ENCODE measurements at regions not wholly inside any gene's neighbourhood (a gene's known extent, or its start where the extent isn't known, plus 50 kb on each side); places are given as distances from the start of the nearest gene placed in this dataset.

DNA sequence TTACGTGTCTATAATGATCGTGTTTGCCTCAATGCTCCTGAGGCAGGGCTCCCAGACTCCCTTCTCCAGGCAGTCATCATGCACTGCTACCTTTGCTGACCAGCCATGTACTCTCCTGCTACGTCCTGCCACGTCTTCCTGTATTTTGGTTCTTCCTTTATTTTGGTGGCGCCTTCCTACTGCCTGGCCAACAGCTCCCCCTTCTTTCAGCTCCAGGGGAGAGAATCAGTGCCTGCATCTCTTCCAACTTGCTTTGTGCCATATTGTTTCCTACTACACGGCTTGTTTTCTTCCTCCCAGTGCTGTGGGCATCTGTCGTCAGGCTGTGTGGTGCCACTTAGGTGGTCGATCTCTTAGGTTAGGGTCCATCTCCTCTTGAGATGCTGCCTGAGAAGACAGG, 96.2 kb downstream of the FGF9 start:
- DNase-seq (ENCODE audit: low read depth), result no peak
- no peak overlapping the region for H3K4me3 ChIP-seq (ENCODE audit: low read depth, low read length)
- no peak for TF ChIP-seq POLR2A (IDR thresholded peaks at IDR 0.05; ENCODE audit: extremely low read depth, insufficient read length)
- no peak for TF ChIP-seq MYC (IDR thresholded peaks at IDR 0.05; ENCODE audit: low read depth, low read length)
- TF ChIP-seq, protein P1, sequence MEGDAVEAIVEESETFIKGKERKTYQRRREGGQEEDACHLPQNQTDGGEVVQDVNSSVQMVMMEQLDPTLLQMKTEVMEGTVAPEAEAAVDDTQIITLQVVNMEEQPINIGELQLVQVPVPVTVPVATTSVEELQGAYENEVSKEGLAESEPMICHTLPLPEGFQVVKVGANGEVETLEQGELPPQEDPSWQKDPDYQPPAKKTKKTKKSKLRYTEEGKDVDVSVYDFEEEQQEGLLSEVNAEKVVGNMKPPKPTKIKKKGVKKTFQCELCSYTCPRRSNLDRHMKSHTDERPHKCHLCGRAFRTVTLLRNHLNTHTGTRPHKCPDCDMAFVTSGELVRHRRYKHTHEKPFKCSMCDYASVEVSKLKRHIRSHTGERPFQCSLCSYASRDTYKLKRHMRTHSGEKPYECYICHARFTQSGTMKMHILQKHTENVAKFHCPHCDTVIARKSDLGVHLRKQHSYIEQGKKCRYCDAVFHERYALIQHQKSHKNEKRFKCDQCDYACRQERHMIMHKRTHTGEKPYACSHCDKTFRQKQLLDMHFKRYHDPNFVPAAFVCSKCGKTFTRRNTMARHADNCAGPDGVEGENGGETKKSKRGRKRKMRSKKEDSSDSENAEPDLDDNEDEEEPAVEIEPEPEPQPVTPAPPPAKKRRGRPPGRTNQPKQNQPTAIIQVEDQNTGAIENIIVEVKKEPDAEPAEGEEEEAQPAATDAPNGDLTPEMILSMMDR (IDR thresholded peaks at IDR 0.05; ENCODE audit: low read depth, low read length), result no peak
- TF ChIP-seq, protein P2, sequence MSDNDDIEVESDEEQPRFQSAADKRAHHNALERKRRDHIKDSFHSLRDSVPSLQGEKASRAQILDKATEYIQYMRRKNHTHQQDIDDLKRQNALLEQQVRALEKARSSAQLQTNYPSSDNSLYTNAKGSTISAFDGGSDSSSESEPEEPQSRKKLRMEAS (IDR thresholded peaks at IDR 0.05; ENCODE audit: low read depth, low read length), result no peak

DNA sequence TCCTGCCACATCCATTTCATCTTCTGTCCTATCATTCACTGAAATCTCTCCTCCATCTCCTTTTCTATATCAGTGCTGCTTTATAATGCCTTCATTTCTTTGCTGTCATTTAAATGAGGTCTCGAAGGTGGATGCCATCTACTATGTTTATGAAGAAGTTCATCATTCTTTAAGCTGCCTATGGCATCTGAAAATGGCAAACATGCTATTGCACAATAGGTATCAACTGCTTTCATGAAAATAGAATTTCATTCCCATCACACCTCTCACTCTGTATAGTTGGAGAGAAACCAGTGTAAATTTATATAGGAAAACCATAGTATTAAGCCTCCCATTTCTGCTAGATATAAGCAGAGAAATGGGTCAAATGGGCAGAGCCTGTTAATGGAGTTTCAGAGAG, 100.2 kb downstream of the FGF9 start:
- no peak for TF ChIP-seq POLR2A (IDR thresholded peaks at IDR 0.05; ENCODE audit: extremely low read depth, insufficient read length)
- TF ChIP-seq, protein P1 (IDR thresholded peaks at IDR 0.05; ENCODE audit: low read depth, low read length), result no peak
- TF ChIP-seq MYC (IDR thresholded peaks at IDR 0.05; ENCODE audit: low read depth, low read length), result no peak
- TF ChIP-seq, protein P2 (IDR thresholded peaks at IDR 0.05; ENCODE audit: low read depth, low read length), result no peak
- H3K4me3 ChIP-seq (ENCODE audit: low read depth, low read length), result no peak overlapping the region
- no peak for DNase-seq (ENCODE audit: low read depth)

DNA sequence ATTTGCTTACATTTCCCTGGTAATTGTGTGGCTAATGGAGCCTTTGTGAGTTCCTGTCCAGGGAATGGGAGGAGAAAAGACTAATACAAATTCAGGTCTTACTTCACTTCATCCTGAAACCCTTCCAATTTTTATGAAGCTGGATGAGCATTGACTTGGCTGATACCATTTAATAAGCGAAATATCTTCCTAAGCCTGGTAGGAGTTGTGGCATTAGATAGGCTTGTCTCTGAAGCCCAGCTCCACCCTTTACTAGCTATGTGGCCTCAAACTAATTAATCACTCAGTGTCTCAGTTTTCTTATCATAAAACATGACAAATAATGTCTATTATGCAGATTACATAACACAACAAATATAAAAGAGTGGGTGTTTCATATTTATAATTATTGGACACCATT, 106.3 kb downstream of the FGF9 start:
- TF ChIP-seq MYC (IDR thresholded peaks at IDR 0.05; ENCODE audit: low read depth, low read length) (no peak), POLR2A (IDR thresholded peaks at IDR 0.05; ENCODE audit: extremely low read depth, insufficient read length) (no peak)
- no peak for DNase-seq (ENCODE audit: low read depth)
- H3K4me3 ChIP-seq (ENCODE audit: low read depth, low read length), result no peak overlapping the region

DNA sequence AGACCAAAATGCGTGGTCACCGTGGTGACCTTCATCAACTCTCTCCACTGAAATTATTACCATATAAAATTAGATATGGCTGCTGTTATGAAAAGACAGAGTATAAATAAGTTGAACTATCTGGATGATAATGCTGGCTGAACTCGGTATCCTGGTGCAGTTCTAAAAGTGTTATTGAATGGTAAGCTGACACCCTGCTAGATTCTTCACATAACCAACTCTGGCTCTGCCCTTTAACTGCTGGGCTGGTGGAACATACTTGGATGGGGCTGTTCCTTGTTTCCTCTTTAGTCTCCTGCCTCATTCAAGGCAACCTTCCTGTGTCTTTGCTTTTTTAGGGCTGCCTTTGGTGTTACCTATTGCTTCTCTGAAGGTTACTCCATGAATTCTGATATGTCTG, 106.9 kb downstream of the FGF9 start:
- DNase-seq (ENCODE audit: low read depth), result no peak
- TF ChIP-seq MYC (IDR thresholded peaks at IDR 0.05; ENCODE audit: low read depth, low read length) (no peak), POLR2A (IDR thresholded peaks at IDR 0.05; ENCODE audit: extremely low read depth, insufficient read length) (no peak)
- TF ChIP-seq, protein P2 (IDR thresholded peaks at IDR 0.05; ENCODE audit: low read depth, low read length), result no peak
- TF ChIP-seq, protein P1 (IDR thresholded peaks at IDR 0.05; ENCODE audit: low read depth, low read length), result no peak
- H3K4me3 ChIP-seq (ENCODE audit: low read depth, low read length), result no peak overlapping the region

DNA sequence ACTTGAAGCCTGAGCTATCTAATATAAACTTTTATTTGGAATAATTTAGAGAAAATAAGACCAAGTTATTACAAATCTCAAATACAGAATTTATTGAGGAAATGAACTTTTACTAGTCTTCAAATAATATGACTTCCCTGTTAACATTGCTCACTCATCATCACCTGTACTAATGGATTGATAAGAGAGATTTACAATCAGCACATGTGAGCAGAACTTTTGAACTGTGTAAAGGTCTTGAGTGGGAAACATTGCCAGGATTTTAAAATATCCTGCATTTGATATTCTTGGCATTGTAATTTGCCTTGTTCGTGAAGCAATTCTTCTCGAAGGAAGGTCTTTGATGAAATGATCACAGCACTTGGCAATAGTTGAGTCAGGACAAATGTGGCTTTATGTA, 111.9 kb downstream of the FGF9 start:
- no peak overlapping the region for H3K4me3 ChIP-seq (ENCODE audit: low read depth, low read length)
- DNase-seq (ENCODE audit: low read depth), result no peak
- no peak for TF ChIP-seq POLR2A (IDR thresholded peaks at IDR 0.05; ENCODE audit: extremely low read depth, insufficient read length)
- TF ChIP-seq, protein P2 (IDR thresholded peaks at IDR 0.05; ENCODE audit: low read depth, low read length), result no peak
- TF ChIP-seq MYC (IDR thresholded peaks at IDR 0.05; ENCODE audit: low read depth, low read length), result no peak

DNA sequence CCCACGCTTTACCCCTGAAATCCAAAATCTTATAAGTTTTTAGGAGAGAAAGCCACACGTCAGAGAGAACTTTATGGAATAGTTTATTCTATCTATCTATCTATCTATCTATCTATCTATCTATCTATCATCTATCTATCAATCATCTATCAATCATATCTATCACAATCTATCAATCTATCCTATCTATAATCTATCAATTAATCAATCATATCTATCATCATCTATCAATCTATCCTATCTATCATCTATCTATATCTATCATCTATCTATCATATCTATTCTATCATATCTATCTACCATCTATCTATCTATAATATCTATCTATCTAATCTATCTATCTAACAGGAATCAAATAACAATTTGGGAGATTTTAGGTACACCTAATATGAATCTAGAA, 115.1 kb downstream of the FGF9 start:
- TF ChIP-seq, protein P2 (IDR thresholded peaks at IDR 0.05; ENCODE audit: low read depth, low read length), result no peak
- TF ChIP-seq, protein P1 (IDR thresholded peaks at IDR 0.05; ENCODE audit: low read depth, low read length), result no peak
- TF ChIP-seq POLR2A (IDR thresholded peaks at IDR 0.05; ENCODE audit: extremely low read depth, insufficient read length), result no peak
- TF ChIP-seq MYC (IDR thresholded peaks at IDR 0.05; ENCODE audit: low read depth, low read length), result no peak
- H3K4me3 ChIP-seq (ENCODE audit: low read depth, low read length), result no peak overlapping the region
- DNase-seq (ENCODE audit: low read depth), result no peak

DNA sequence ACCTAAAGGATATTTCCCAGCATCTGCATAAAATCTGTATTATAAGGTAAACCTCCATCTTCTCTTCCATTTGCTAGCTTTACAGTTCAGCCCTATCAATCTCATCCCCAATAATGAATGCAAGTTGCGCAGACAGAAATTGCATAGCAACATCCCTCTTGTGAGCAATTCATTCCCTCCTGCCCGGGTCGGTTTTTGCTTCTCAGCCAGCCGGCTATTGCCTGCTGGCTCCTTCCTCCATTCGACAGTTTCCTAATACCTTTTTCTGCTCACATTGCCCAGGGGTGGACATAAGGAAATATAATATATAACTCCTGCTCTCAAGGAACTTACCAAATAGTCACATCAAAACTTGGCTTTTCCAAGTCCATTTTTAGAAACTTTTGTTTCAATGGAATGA, 125.2 kb downstream of the FGF9 start:
- no peak for DNase-seq (ENCODE audit: low read depth)

More for the DNA sequence above, 125.2 kb downstream of the FGF9 start:
- no peak overlapping the region for H3K4me3 ChIP-seq (ENCODE audit: low read depth, low read length)
- no peak for TF ChIP-seq MYC (IDR thresholded peaks at IDR 0.05; ENCODE audit: low read depth, low read length)
- TF ChIP-seq, protein P1 (IDR thresholded peaks at IDR 0.05; ENCODE audit: low read depth, low read length), result no peak
